ENCODE measurements at regions not wholly inside any gene's neighbourhood (a gene's known extent, or its start where the extent isn't known, plus 50 kb on each side); places are given as distances from the start of the nearest gene placed in this dataset.

DNA sequence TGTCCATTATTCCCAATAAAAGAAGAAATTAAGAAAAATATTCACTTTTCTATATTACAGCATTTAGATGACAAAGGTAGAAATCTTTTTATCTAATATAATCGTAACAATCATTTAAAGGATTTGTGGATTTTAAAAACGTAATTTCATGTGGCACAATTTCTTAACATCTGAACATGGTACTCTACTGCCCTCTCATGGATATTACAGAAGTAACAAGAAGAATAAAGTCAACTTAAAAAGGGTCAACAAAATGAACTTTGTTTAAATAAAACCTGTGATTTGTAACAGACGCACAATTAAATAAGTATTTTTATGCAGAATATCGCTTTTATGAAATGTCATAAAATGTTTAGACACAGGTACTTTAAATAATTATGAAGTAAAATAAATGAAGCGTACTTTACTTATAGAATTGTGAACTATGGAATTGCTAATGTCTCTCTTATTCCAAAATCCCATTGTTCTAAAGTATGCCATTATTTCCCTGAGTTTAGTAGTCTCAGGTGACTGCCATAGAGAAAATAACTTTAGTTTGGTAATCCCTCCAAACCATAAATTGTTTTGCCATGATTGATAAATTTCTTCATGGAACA, 366.8 kb upstream of the ZNF385D start:
- TF ChIP-seq, protein P1, sequence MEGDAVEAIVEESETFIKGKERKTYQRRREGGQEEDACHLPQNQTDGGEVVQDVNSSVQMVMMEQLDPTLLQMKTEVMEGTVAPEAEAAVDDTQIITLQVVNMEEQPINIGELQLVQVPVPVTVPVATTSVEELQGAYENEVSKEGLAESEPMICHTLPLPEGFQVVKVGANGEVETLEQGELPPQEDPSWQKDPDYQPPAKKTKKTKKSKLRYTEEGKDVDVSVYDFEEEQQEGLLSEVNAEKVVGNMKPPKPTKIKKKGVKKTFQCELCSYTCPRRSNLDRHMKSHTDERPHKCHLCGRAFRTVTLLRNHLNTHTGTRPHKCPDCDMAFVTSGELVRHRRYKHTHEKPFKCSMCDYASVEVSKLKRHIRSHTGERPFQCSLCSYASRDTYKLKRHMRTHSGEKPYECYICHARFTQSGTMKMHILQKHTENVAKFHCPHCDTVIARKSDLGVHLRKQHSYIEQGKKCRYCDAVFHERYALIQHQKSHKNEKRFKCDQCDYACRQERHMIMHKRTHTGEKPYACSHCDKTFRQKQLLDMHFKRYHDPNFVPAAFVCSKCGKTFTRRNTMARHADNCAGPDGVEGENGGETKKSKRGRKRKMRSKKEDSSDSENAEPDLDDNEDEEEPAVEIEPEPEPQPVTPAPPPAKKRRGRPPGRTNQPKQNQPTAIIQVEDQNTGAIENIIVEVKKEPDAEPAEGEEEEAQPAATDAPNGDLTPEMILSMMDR (conservative IDR thresholded peaks at IDR 0.05; ENCODE audit: low read depth, low read length): peak; percentile 88
- no peak for TF ChIP-seq EZH2 (IDR thresholded peaks at IDR 0.05; ENCODE audit: low read length, unreplicated experiment)
